Right lobe of liver (tissue), 4 donors: ENCODE measurements at regions not wholly inside any gene's neighbourhood (a gene's known extent, or its start where the extent isn't known, plus 50 kb on each side); places are given as distances from the start of the nearest gene placed in this dataset.

Experiments
- POLR2A ChIP-seq: fragments of 450-650 bp; IDR thresholded peaks from one replicate; pipeline ENCODE4 v1.6.1; 2017; ENCODE audit warnings: antibody characterized with exemption, mild to moderate bottlenecking
- TF ChIP-seq, protein P1 (sequence below), 4 donors: fragments of 200-600 bp in 3 of 4; fragments of 450-650 bp in 1 of 4; IDR thresholded peaks; one replicate each; pipeline versions ENCODE4 v1.5.1 to v1.8.0; 2016 to 2022; ENCODE audit warnings: antibody characterized with exemption in 4 of 4, mild to moderate bottlenecking in 2 of 4
- donor health status: DM: no; HTN: no; CAD: no.
- donor health status: DM: no; HTN: no; CAD: no.
- donor health status: DM: no; HTN: yes; CAD: no.

DNA sequence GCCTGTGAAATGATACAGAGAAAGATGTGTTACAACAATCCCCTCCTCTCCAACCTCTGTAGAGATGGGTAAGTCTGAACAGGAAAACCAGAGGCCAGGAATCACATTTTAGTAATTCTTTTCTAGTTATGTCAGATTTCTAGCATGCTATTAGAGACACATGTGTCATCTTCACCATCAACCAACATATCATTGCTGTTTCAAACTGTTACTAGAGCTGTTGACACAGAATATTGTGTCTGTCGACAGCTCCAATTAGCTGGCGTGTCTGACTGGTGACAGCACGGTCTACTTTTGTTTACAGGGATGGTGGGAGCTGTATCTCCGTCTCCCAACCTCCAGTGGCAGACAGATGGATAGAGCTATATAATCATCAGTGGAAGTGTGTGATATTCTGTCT lies 393.2 kb downstream of the SOX2 start:
- TF ChIP-seq, protein P1, sequence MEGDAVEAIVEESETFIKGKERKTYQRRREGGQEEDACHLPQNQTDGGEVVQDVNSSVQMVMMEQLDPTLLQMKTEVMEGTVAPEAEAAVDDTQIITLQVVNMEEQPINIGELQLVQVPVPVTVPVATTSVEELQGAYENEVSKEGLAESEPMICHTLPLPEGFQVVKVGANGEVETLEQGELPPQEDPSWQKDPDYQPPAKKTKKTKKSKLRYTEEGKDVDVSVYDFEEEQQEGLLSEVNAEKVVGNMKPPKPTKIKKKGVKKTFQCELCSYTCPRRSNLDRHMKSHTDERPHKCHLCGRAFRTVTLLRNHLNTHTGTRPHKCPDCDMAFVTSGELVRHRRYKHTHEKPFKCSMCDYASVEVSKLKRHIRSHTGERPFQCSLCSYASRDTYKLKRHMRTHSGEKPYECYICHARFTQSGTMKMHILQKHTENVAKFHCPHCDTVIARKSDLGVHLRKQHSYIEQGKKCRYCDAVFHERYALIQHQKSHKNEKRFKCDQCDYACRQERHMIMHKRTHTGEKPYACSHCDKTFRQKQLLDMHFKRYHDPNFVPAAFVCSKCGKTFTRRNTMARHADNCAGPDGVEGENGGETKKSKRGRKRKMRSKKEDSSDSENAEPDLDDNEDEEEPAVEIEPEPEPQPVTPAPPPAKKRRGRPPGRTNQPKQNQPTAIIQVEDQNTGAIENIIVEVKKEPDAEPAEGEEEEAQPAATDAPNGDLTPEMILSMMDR (IDR thresholded peaks at IDR 0.05) = no peak
- no peak for TF ChIP-seq POLR2A
